Stimulated activated CD4-positive, alpha-beta T cell treated with anti-CD3 and anti-CD28 coated beads, Interleukin-4, amount 100 ng/mL, for 24 hours (primary cell): ENCODE measurements at regions not wholly inside any gene's neighbourhood (a gene's known extent, or its start where the extent isn't known, plus 50 kb on each side); places are given as distances from the start of the nearest gene placed in this dataset.
"Not testable (repeated sequence)": the region's sequence is repeated elsewhere in the genome, so short reads cannot be mapped to it uniquely, and the experiment has no call there.

Experiments used
- DNase-seq: peaks from one replicate; pipeline ENCODE4 v3.0.0-alpha.2; 2020

DNA sequence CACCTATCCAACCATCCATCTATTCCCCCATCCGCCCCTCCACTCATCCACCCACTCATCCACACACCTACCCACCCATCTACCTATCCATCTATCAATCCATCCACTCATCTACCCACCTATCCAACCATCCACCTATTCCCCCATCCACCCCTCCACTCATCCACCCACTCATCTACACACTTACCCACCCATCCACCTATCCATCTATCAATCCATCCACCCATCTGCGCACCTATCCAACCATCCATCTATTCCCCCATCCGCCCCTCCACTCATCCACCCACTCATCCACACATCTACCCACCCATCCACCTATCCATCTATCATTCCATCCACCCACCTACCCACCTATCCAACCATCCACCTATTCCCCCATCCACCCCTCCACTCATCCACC is 81.4 kb upstream of the PITRM1 start:
- not testable (repeated sequence) for DNase-seq

DNA sequence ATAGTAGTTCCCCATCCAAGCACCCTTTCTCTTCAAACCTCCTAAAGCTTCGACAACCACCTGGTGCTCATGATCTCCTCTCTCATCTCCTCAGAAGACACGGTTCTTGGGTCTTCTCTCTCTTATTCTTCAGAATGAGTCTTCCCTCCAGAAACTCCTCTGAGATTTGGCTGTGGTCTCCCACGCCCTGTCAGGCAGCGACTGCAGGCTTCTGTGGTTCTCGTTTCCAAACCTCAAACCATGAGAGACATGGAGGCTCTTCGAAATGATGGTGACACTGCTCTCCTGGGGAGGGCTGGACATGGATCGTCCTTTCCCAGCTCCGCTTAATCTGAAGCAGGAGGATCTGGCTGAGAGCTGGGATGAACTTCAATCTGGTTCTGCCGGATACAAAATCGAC is 78.6 kb upstream of the PITRM1 start:
- DNase-seq = no peak

DNA sequence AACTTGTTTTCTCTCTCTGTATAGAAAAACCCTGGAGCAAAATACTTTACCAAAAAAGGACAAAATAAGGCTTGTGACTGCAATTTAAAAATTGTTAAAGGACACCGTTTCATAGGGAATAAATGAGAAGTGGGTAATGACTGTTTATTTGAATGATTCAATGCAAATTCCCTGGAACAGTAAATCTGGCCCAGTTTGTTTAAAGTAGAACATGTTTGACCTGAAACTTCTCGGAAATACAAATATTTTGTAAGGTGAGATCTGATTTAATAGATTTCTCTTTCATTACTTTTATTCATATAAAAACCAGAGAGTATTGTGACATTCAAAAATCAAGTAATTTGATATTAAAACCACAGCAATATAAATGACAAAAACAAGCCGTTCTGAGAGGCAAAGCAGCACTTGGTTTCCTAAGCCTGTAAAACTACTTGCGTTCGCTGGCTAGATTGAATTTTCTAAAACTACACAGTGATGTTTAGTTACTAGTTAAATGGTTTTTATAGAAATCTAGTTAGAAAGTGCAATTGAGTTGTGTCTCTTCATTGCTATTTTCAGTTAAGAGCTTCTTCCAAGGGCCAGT is 76.8 kb upstream of the PITRM1 start:
- no peak for DNase-seq

DNA sequence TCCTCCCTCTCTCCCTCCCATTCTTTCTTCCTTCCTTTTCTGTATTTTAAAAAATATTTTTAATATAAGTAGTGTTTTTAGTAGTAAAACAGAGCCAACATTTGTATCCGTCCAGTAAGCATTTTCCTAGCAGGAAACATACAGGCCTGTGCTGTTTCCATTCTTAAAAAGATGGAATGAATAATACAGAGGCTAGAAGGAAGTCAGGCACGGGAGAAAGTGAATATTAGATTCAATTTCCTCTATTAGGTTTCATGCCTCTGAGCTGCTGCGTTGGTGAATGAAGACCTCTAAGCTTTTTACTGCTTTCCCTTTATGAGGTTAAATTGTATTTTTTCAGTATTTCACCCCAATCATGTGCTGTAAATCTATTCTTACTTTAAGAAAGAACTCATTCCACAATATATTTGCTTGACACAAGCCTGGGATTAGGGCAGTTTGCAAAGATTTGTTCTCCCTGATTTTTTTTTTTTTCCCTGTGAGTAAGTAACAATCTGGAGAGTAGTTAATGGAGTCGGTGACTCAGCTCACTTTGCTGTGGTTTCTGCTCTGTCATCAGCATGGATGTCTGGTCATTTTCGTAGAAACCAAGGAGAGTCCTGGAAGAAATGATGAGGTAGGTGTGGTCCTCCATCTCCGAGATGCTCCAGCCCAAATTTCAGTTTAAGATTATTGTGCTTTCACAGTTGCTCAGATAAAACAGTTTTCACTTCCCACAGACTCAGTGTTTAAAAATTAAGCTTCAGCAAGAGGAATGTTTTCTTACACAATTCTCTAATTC is 76.1 kb upstream of the PITRM1 start:
- DNase-seq = no peak

DNA sequence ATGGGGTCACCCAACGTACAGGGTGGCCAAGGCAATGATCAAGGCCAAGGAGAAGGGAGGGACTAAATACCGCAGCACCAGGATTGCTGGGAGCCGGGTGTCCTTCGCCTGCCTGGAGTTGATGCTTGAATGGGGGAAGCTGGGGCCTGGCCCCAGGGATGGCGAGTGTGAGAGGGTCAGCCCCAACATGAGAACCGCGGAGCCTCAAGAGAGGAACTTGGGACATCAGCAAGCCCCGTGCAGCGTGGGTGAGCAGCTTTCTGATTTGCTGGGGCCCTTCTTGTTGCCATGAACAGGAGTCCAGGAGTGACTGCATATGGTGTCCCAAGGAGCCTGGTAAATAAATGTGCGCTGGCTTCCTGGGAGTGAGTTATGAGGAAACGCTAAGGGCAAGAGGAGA is 72.8 kb upstream of the PITRM1 start:
- DNase-seq = no peak

DNA sequence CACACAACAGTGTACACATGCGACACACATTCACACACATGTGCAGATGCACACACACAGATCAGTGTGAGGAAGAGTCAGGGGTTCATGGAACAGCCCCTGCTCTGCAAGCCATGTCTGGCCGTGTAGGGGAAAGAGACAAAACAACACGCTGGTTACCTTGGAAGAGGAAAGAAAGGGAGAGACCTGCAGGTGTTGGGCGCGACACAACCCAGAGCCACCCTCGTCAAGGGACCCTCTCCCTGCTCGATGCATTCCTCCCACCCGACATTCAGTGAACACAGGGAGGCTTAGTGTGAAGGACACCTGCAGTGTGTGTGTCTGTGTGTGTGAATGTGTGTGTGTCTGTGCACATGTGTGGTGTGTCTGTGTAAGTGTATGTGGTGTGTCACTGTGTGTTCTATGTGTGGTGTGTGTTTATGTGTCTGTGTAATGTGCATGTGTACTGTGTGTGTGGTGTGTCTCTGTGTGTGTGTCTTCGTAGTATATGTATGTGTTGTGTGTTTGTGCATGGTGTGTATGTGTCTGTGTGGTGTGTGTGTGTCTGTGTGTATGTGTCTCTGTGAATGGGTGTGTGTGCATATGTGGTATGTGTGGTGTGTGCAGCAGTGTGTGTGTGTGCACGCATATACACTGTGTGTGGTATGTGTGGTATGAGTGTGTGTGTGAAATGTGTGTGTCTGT is 69.5 kb upstream of the PITRM1 start:
- no peak for DNase-seq

DNA sequence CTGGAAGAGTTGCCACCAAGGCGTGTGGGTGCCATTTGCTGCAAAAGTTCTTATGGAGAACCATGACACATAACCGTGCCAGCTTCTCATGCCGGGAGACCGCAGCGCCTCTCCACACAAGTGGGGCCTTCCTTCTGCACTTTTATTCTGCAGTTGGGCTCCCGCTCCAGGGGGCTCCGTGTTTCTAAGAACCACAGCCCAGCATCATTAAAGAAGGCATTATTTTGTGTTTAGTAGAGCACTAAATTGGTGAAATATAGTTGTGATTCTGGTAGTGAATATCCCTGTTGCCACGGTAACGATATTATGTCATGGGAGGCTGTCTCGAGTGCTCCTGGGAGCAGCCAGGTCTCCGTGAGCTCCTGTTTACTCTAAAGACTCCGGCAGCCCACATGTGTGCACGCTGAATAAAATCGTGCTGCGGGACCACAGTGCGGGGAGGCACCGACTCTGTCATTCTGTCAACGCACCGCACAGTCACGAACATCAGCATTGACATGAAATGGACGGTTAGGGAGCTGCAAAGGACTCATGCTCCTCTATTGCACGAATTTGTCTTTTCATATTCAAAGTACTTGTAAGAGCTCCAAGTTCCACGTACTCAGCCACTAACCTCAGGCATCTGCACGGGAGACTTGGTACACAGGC is 68.8 kb upstream of the PITRM1 start:
- DNase-seq = no peak

DNA sequence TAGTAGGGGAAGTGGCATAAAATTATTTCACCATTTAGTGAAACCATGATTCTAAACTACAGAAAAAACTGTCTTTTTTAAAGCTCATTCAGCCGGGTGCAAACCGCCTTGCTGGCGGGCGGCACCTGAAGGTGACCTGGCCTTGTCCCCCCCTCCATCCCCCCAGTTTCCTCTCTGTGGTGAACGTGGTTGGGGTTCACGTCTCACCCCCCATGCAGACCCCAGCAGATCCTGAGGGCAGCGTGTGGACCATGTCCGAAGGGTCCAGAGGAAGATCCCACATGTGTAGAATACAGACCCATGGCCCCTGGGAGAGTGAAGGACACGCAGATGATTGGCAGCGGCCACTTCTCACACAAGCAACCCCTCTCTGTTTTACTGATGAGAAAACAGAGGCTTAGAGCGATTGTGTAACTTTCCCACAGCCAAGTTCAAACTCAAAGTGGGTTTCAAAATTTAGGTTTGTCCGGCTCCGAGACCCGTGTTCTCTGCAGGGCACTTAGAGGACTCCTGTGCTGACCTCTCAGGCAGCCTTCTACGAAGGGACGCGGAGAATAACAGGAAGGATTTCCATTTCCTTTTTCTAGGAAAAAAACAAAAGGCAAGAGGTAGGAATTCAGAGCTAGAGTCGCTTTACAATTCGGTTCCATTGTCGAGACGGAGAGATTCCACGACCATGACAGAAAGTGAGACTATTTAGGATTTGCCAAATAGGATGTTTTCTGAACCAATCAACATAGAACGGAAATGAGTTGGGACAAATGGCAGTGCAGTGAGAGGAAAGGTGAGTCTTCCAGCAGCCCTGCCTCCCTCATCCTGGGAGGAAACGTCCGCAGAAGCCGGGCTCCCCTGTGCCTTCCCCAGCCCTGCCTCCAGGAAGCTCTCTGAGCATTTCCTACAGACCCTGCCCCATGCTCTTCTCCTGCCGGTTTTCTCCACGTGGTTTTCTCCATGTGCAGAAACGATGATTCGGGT is 67.6 kb upstream of the PITRM1 start:
- DNase-seq = no peak

DNA sequence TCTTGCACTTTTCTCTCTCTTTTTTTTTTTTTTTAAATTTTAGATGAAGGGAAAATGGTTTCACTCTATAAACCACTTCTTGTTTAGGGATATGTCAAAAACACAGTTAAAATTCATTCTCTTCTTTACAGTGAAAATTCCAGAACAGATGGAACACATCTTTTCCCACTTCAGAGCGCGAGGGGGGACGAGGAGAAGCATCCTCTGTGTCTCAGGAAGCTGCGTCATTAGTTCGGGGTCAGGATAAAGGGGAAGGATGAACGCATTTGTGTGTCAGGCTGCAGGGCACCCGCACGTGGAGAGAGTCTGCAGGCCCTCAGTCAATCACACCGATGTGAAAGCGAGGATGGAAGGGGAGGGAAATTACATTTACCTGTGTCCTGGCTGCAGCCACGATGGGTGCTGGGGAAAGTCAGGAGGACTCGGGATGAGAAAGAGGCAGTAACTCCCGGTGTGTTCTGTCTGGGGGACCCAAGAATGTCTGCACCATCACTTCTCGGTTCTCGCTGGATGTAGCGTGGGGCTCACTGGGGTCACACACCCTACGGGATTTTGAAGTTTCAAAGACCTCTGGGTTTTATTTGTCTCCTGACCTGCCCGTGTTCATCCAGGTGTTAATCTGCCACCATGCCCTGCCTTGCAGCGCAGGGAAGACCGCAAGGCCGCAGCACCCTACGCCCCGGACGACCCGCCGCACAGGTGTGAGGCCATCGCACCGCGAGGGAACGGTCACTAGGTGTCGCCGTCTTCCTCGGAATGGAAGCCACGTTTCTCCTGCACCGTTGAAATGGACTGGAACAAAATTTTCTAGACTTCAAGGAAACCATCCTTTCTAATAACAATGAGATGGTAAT is 66.7 kb upstream of the PITRM1 start:
- peak; percentile 80 for DNase-seq

DNA sequence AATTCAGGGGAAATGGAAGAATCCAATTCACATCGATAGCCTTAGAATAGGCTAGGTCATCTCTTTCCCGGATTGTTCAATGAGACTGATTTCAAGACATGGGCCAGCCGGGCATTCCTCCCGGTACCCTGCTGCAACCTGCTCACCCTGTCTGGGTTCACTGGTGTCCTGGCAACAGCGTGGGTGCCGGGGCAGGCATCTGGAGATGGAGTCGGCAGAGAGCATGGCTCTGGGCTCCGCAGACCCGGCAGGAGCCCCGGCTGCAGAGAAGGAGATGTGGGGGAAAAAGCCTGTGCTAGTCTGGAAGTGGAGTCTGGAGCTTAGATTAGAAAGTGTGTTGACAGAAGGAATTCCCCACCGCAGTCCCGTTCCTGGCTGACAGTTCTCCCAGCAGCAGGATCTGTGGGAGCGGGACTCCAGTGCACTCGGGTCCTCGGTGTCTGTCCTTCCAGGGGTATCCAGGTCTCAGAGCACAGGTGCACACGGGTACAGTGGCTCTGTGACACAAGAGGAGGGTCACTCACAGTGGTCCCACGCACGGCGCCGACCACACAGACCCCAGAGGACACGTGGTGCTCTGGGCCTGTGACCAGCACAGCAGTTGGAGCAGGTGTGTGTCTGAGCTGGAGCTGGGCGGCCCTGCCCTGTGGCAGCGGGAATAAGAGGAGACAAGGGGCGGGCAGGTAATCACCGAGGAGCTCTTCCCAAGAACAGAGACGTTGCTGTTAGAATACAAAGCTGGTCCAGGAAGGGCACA is 65.7 kb upstream of the PITRM1 start:
- no peak for DNase-seq

DNA sequence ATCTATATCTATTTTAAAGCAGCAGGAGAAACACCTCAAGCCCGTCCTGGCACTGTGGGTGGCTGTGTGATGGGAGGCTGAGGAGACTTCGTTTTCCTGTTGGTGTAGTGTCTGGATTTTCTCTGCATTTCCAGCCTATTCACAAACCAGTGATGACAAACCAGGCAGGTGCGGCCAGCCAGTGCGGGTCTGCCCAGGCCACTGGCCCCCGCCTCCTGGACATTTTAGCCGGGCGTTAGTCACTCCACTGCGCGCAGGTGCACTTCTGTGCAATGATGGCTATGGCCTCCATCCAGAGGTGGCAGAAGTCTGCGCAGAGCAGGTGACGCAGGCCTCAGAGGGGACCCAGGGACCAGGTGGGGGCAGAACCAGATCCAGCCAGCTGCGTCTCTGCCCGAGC is 64.9 kb upstream of the PITRM1 start:
- DNase-seq = no peak

DNA sequence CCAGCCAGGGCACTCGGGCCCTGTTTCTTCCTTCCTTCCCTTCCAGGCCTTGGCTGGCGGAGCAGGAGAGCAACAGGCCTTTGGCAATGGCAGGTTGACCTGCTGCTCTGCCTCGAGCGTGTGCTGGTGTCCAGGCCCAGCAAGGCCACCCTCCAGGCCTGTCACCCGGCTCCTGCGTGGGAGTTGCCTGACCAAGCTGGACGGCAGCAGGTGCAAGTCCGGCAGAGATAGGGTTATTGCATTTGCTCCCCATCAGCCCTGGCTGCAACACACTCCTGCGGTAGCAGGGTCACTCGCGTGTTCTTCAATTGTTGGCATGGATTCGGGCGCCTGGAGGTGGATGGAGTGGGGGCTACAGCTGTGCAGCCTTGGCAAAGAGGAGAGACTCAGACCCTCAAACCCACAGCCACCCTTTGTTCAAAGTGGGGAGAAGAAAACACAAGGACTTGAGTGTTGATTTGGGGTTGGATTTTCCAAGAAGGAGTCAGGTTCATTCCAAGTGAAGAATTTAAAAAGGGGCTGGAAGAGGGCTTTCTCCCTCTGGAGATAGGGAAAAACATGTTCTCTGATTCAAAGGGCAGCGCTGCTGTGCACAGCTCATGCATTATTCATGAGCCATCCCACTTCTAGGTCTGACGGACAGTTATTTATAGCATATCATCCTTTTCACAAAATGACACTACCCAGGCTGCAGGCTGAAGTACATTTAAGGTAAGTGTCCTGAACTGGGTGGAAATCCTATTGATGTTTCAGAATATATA is 64.2 kb upstream of the PITRM1 start:
- DNase-seq = no peak

DNA sequence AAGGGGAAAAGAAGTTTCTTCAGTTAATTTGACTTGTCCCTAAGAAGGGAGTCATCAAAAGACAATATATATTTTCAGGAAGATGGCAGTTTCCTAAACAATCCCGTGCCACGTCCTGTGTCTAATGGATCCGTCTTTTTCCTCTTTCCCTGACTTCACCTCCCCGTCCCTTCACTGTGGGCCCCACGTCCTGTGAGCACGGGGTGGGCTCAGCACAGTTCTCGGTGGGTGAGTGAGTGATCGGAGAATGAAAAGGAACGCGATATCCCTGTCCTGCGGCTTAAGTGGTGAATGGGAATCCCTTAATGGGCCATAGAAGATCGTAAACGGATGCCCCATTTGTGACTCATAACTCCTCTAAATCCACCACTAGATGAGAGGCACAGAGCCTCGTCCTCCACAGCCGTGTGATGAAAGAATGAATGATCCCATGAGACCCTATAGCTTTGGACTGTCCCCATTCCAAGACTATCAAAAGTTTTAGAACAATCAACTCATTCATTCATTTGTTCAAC is 63.5 kb upstream of the PITRM1 start:
- DNase-seq = no peak

DNA sequence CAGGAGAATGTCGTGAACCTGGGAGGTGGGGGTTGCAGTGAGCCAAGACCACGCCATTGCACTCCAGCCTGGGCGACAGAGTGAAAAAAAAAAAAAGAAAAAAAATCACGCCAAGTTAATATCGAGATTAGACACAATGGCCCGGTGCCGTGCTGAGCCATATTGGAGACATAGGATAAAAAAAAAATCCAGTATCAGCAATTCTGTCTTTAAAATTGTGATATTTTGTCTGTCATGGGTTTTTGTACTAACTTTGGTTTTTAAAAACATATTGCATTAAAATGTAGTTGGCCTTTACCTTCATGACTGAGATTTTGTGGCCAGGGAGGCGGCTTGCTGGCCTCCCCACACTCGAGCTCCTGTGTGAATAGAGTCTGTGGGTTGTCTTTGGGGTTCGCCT is 62.8 kb upstream of the PITRM1 start:
- no peak for DNase-seq

DNA sequence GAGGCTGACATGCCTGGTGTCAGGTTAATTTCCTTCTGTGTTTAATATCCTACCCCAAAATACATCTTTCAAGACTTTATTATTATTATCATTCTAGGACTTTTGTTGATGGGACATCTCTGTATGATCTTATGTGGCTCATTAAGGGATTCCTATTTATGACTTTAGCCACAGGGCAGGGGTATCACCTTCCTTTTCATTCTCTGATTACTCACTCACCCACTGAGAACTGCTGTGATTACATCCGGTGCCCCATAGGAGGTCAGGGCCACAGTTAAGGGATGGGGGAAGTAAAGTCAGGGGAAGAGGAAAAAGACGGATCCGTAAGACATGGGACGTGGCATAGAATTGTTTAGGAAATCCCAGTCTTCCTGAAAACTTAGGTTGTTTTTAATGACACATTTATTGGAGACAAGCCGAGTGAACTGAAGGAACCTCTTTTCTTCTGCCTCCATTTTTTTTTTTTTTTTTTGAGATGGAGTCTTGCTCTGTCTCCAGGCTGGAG is 61.0 kb upstream of the PITRM1 start:
- DNase-seq = no peak

DNA sequence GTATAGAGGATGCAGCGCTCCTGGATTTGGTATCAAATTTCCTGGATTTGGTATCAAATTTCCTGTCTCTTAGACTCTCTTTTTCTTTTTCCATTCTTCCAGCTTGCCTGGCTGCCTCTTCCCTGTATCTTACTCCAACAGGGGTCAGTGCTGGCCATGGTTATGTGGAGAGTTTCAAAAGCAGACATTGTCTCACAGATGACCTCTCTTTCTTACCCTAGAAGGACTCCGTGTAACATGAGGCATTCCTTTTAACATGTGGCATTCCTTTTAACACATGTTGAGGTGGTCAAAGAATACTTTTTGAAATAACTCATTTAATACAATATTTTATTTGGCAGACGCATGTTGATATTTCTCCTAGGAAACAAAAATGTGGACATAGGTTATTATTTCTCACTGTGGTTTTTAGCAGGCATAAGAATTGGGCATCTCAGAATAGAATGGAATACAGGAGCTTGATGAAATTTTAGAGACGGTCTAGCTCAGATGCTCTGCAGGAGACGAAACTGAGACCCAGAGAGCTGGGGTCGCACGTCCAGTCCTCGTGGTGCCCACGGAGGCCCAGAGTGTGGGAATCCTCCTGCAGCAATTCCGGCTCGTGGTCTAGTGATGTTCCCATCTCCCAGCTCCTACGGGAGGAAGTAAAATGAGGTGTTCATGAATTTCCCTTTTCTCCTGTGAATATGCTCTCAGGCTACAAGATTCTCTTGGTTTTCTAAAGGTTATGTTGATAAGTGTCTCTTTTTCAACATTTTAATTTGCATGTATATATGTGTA is 59.6 kb upstream of the PITRM1 start:
- no peak for DNase-seq

DNA sequence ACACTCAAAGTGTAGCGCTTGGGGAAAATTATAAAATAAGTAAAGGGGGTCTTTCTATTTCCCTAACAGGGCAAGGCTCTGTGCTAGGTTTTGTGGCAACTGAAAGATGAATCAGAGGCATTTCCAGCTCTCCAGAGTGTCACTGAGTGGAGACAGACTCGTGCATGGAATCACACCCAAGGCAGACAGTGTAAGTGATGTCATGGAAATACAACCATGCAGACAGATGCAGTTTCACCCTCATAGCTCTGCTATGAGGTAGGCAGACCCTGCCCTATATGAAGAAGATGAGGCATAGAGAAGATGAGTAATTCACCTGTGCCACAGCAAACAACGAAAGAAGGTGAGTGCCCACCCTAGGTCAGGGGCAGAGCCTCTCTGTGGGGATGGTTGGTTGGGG is 57.2 kb upstream of the PITRM1 start:
- DNase-seq = no peak

DNA sequence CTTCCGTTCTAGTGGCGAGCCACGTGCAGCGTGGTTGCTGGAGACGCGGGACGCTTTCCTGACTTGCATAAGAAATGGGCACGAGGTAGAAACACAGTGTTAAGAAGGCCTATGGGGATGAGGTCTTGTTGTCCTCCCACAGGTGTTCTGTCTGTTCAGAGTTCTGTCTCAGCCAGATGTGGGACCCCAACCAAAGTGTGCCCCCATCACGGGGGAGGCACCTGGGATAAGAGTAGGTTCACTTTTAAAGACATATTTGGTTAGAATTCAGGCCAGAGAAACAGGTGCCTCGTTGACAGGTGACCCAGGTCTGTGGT is 56.0 kb upstream of the PITRM1 start:
- DNase-seq = no peak
